ENCODE measurements at regions not wholly inside any gene's neighbourhood (a gene's known extent, or its start where the extent isn't known, plus 50 kb on each side); places are given as distances from the start of the nearest gene placed in this dataset.

GRCh38 chr2:19471491-19471890 is 113.1 kb upstream of the OSR1 start:
- intact Hi-C loops (cut with DNase I): no loop called here
- no peak overlapping the region for H3K4me3 ChIP-seq
- WGBS, 4 donors: 71 to 79% (median 75%) methylated on average over 4 of the region's 4 CpGs
- H3K27me3 ChIP-seq: no peaks in the 10 kb centered on the region
- DNase-seq: no peak
- TF ChIP-seq CTCF (IDR thresholded peaks at IDR 0.05) (no peak), POLR2A (IDR thresholded peaks at IDR 0.05) (no peak)
- no peak overlapping the region for H3K27ac ChIP-seq
- no peaks in the 10 kb centered on the region for H3K36me3 ChIP-seq (replicated peaks in 1 of 2)
- no peaks in the 10 kb centered on the region for H3K9me3 ChIP-seq (replicated peaks in 1 of 3)
- no peaks in the 10 kb centered on the region for H3K4me1 ChIP-seq (replicated peaks in 1 of 2)

GRCh38 chr2:19465978-19466377 is 107.6 kb upstream of the OSR1 start:
- H3K4me1 ChIP-seq (replicated peaks in 1 of 2): no peaks in the 10 kb centered on the region
- H3K9me3 ChIP-seq (replicated peaks in 1 of 3): no peaks in the 10 kb centered on the region
- DNase-seq: no peak
- H3K27ac ChIP-seq: no peak overlapping the region
- intact Hi-C loops (cut with DNase I): no loop called here
- H3K36me3 ChIP-seq (replicated peaks in 1 of 2): no peaks in the 10 kb centered on the region
- TF ChIP-seq CTCF (IDR thresholded peaks at IDR 0.05) (no peak), POLR2A (IDR thresholded peaks at IDR 0.05) (no peak)
- H3K4me3 ChIP-seq: no peak overlapping the region
- no peaks in the 10 kb centered on the region for H3K27me3 ChIP-seq

- TF ChIP-seq POLR2A (IDR thresholded peaks at IDR 0.05) (no peak), CTCF (IDR thresholded peaks at IDR 0.05) (no peak)
- Histone ChIP-seq H3K9me3 (replicated peaks in 1 of 3) (no peaks in the 10 kb centered on the region), H3K27me3 (no peaks in the 10 kb centered on the region), H3K27ac (no peak overlapping the region), H3K4me3 (no peak overlapping the region), H3K36me3 (replicated peaks in 1 of 2) (no peaks in the 10 kb centered on the region), H3K4me1 (replicated peaks in 1 of 2) (no peaks in the 10 kb centered on the region)
- intact Hi-C loops (cut with DNase I): no loop called here
- no peak for DNase-seq
- 56 to 68% (median 62%) methylated on average over 2 of the region's 2 CpGs for WGBS, 4 donors
These were observed 103.8 kb upstream of the OSR1 start for GRCh38 chr2:19462256-19462645.

GRCh38 chr2:19461504-19462255 is 103.3 kb upstream of the OSR1 start:
- Histone ChIP-seq H3K9me3 (replicated peaks in 1 of 3) (no peaks in the 10 kb centered on the region), H3K4me3 (no peak overlapping the region), H3K4me1 (replicated peaks in 1 of 2) (no peaks in the 10 kb centered on the region), H3K27me3 (no peaks in the 10 kb centered on the region), H3K36me3 (replicated peaks in 1 of 2) (no peaks in the 10 kb centered on the region), H3K27ac (no peak overlapping the region)
- TF ChIP-seq CTCF (IDR thresholded peaks at IDR 0.05): no peak
- TF ChIP-seq POLR2A (IDR thresholded peaks at IDR 0.05): no peak
- intact Hi-C loops (cut with DNase I): no loop called here
- 65 to 78% (median 73%) methylated on average over 5 of the region's 5 CpGs for WGBS, 4 donors
- no peak for DNase-seq

Measured in adrenal gland (tissue), 9 donors.